Endodermal cell (in vitro differentiated cells): ENCODE measurements at regions not wholly inside any gene's neighbourhood (a gene's known extent, or its start where the extent isn't known, plus 50 kb on each side); places are given as distances from the start of the nearest gene placed in this dataset.

Experiments
- DNase-seq: peaks from one replicate; pipeline ENCODE4 v3.0.0-alpha.2; 2017
- H3K27ac ChIP-seq: 2 replicates; pipeline ENCODE4 v1.5.1; 2013; ENCODE audit warnings: mild to moderate bottlenecking, low read depth, low read length, moderate library complexity
- H3K27me3 ChIP-seq: 2 replicates; pipeline ENCODE4 v1.6.1; 2013; ENCODE audit warnings: mild to moderate bottlenecking, low read length, moderate library complexity; ENCODE audit not compliant: insufficient read depth, control insufficient read depth, poor library complexity, severe bottlenecking
- H3K36me3 ChIP-seq: 2 replicates; pipeline ENCODE4 v1.7.0; 2013; ENCODE audit warnings: mild to moderate bottlenecking, low read length, moderate library complexity; ENCODE audit not compliant: control insufficient read depth, insufficient read depth
- H3K4me1 ChIP-seq: one replicate; pipeline ENCODE4 v1.7.0; 2013; ENCODE audit warnings: low read length; ENCODE audit not compliant: control insufficient read depth, insufficient read depth
- H3K4me3 ChIP-seq: 2 replicates; pipeline ENCODE4 v1.5.1; 2013; ENCODE audit warnings: mild to moderate bottlenecking, low read length, moderate library complexity
- H3K9ac ChIP-seq: 2 replicates; pipeline ENCODE4 v1.6.1; 2013; ENCODE audit warnings: mild to moderate bottlenecking, low read length, moderate library complexity; ENCODE audit not compliant: poor library complexity, severe bottlenecking; ENCODE audit errors: extremely low read depth
- H3K9me3 ChIP-seq: 2 replicates; pipeline ENCODE4 v1.6.1; 2013; ENCODE audit warnings: mild to moderate bottlenecking, low read length, moderate library complexity; ENCODE audit not compliant: control insufficient read depth
- H3K27ac Mint-ChIP-seq: 2 replicates; pipeline ENCODE4 v1.8.0; 2020; ENCODE audit warnings: mixed read lengths
- H3K27me3 Mint-ChIP-seq: 2 replicates; pipeline ENCODE4 v1.8.0; 2021; ENCODE audit warnings: mild to moderate bottlenecking, mixed read lengths; ENCODE audit not compliant: insufficient read depth
- H3K36me3 Mint-ChIP-seq: 2 replicates; pipeline ENCODE4 v1.8.0; 2020; ENCODE audit warnings: low read depth, mixed read lengths
- H3K4me1 Mint-ChIP-seq: 2 replicates; pipeline ENCODE4 v1.8.0; 2020; ENCODE audit warnings: mixed read lengths
- H3K4me3 Mint-ChIP-seq: 2 replicates; pipeline ENCODE4 v1.8.0; 2020; ENCODE audit warnings: mild to moderate bottlenecking, moderate library complexity, mixed read lengths
- H3K9me3 Mint-ChIP-seq: 2 replicates; pipeline ENCODE4 v1.8.0; 2020; ENCODE audit warnings: mild to moderate bottlenecking, mixed read lengths
- WGBS, 2 experiments: methylation state at CpG; one replicate each; pipeline versions ENCODE4 v1.1.5 to v1.1.7; 2013; ENCODE audit warnings: missing lambda C conversion rate in 2 of 2, mixed read lengths in 1 of 2; ENCODE audit not compliant: insufficient coverage in 1 of 2, insufficient read length in 1 of 2; 5-methylcytosine and 5-hydroxymethylcytosine counted together
- TF ChIP-seq, protein P1 (sequence below): fragments of 200-600 bp; sonication (generic); conservative IDR thresholded peaks from 2 replicates; pipeline ENCODE4 v1.5.0; 2021; ENCODE audit warnings: antibody characterized with exemption, mild to moderate bottlenecking

DNA sequence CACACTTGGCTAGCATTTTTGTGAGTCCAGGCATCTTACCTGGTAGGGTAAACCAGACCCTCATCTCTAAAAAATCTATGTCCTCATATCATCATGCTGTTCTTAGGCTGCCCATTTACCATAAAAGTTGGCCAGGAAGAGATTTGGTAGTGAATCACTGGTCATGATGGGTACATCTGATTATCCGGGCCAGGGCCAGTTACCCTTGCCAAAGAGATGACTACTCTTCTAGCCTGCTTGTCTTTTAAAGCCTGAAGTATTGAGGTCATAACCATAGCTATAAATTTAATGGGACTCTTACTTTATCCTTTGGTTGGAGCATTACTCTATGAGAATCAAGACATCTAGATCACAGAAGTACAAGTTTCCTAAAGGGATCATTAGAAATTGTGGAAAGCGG is 276.8 kb downstream of the TENT5A start:
- Histone ChIP-seq H3K27me3 (no peaks in the 10 kb centered on the region), H3K27ac (no peak overlapping the region), H3K4me1 (no peaks in the 10 kb centered on the region), H3K9ac (no peak overlapping the region), H3K36me3 (no peaks in the 10 kb centered on the region), H3K4me3 (no peak overlapping the region), H3K9me3 (no peaks in the 10 kb centered on the region)
- H3K4me1 Mint-ChIP-seq = no peaks in the 10 kb centered on the region
- no peak for DNase-seq
- WGBS, 2 experiments = 83 to 97% methylated on average over 1 to 2 of the region's 2 CpGs
- no peaks in the 10 kb centered on the region for H3K36me3 Mint-ChIP-seq
- no peaks in the 10 kb centered on the region for H3K9me3 Mint-ChIP-seq
- H3K4me3 Mint-ChIP-seq = no peak overlapping the region
- TF ChIP-seq, protein P1, sequence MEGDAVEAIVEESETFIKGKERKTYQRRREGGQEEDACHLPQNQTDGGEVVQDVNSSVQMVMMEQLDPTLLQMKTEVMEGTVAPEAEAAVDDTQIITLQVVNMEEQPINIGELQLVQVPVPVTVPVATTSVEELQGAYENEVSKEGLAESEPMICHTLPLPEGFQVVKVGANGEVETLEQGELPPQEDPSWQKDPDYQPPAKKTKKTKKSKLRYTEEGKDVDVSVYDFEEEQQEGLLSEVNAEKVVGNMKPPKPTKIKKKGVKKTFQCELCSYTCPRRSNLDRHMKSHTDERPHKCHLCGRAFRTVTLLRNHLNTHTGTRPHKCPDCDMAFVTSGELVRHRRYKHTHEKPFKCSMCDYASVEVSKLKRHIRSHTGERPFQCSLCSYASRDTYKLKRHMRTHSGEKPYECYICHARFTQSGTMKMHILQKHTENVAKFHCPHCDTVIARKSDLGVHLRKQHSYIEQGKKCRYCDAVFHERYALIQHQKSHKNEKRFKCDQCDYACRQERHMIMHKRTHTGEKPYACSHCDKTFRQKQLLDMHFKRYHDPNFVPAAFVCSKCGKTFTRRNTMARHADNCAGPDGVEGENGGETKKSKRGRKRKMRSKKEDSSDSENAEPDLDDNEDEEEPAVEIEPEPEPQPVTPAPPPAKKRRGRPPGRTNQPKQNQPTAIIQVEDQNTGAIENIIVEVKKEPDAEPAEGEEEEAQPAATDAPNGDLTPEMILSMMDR = no peak
- H3K27me3 Mint-ChIP-seq = no peaks in the 10 kb centered on the region
- H3K27ac Mint-ChIP-seq = no peak overlapping the region

DNA sequence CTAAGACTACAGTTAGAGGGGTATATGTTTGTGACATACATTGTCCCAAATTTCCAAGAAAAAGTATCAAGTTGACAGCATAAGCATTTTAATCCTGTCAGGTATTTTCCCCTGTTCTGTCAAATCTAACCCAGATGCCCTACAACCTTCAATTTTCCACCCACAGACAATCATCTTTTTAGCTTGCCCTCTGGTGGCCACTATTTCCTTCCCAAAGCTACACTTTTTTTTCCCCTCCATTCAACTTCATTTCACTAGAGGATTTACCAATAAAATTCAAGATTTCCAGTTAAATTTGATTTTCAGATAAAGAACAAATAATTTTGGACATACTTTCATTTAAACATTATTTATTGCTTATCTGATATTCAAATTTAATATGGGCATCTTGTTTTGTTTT is 286.6 kb downstream of the TENT5A start:
- H3K36me3 Mint-ChIP-seq = no peaks in the 10 kb centered on the region
- no peak overlapping the region for H3K9ac ChIP-seq
- no peaks in the 10 kb centered on the region for H3K36me3 ChIP-seq
- H3K9me3 Mint-ChIP-seq = peaks cover 6% of the 10 kb centered on the region
- H3K9me3 ChIP-seq = peaks cover 15% of the 10 kb centered on the region
- no peaks in the 10 kb centered on the region for H3K27me3 ChIP-seq
- H3K4me3 Mint-ChIP-seq = no peak overlapping the region
- no peak overlapping the region for H3K27ac Mint-ChIP-seq
- TF ChIP-seq, protein P1 = peak; percentile 87
- peak; percentile 65 for DNase-seq
- no peaks in the 10 kb centered on the region for H3K27me3 Mint-ChIP-seq
- H3K27ac ChIP-seq = no peak overlapping the region
- no peaks in the 10 kb centered on the region for H3K4me1 ChIP-seq
- no peak overlapping the region for H3K4me3 ChIP-seq
- H3K4me1 Mint-ChIP-seq = no peaks in the 10 kb centered on the region

- Histone ChIP-seq H3K36me3 (no peaks in the 10 kb centered on the region), H3K4me1 (no peaks in the 10 kb centered on the region), H3K27me3 (no peaks in the 10 kb centered on the region), H3K27ac (no peak overlapping the region), H3K4me3 (no peak overlapping the region), H3K9ac (no peak overlapping the region), H3K9me3 (peaks cover 17% of the 10 kb centered on the region)
- peaks cover 10% of the 10 kb centered on the region for H3K9me3 Mint-ChIP-seq
- no peaks in the 10 kb centered on the region for H3K27me3 Mint-ChIP-seq
- WGBS, 2 experiments = 100% methylated on average over 2 of the region's 2 CpGs; no CpG with 5 or more reads in 1 of the 2 experiments
- TF ChIP-seq, protein P1 = no peak
- no peak overlapping the region for H3K27ac Mint-ChIP-seq
- no peak for DNase-seq
- no peaks in the 10 kb centered on the region for H3K36me3 Mint-ChIP-seq
- H3K4me3 Mint-ChIP-seq = no peak overlapping the region
- no peaks in the 10 kb centered on the region for H3K4me1 Mint-ChIP-seq
Observed at GRCh38 chr6:81456416-81456815, 296.1 kb downstream of the TENT5A start.
